ENCODE measurements at regions not wholly inside any gene's neighbourhood (a gene's known extent, or its start where the extent isn't known, plus 50 kb on each side); places are given as distances from the start of the nearest gene placed in this dataset.

- H3K4me3 Mint-ChIP-seq = no peak overlapping the region
- Histone ChIP-seq H3K79me1 (ENCODE audit: insufficient read depth, low read depth, low read length, poor library complexity, severe bottlenecking) (no peaks in the 10 kb centered on the region), H4K20me1 (ENCODE audit: control insufficient read depth, insufficient read depth, insufficient read length) (no peaks in the 10 kb centered on the region), H3K14ac (ENCODE audit: insufficient read depth, low read length) (no peak overlapping the region), H3K27ac (ENCODE audit: insufficient read length, low read depth, low read length) (no peak overlapping the region), H3K9me3 (ENCODE audit: control insufficient read depth, low read depth, low read length) (no peaks in the 10 kb centered on the region), H3K4me2 (ENCODE audit: insufficient read depth, insufficient read length, low read length) (no peak overlapping the region), H4K91ac (ENCODE audit: insufficient read length, low read depth, low read length) (no peak overlapping the region), H3K9ac (ENCODE audit: extremely low read depth, insufficient read length, low read length) (no peak overlapping the region), H3K23me2 (ENCODE audit: insufficient read length, low read depth, low read length, poor library complexity, severe bottlenecking) (no peaks in the 10 kb centered on the region), H3K56ac (ENCODE audit: insufficient read length, low read depth, low read length) (no peak overlapping the region), H2AFZ (ENCODE audit: low read length) (no peak overlapping the region), H3K79me2 (ENCODE audit: insufficient read depth, low read length) (no peaks in the 10 kb centered on the region), H2AK5ac (ENCODE audit: insufficient read length, low read length) (no peak overlapping the region), H3K4me1 (ENCODE audit: insufficient read depth, low read length) (no peaks in the 10 kb centered on the region), H2BK120ac (ENCODE audit: low read depth, low read length, poor library complexity, severe bottlenecking) (no peak overlapping the region), H3K27me3 (ENCODE audit: insufficient read depth, low read length) (no peaks in the 10 kb centered on the region), H3K4ac (ENCODE audit: low read depth, low read length) (no peak overlapping the region), H2BK12ac (ENCODE audit: insufficient read length, low read depth, low read length) (no peak overlapping the region), H4K5ac (ENCODE audit: insufficient read length, low read depth, low read length) (no peak overlapping the region), H3T11ph (ENCODE audit: low read length) (no peak overlapping the region), H2BK20ac (ENCODE audit: low read depth, low read length, poor library complexity, severe bottlenecking) (no peak overlapping the region), H2BK5ac (ENCODE audit: insufficient read length, low read length) (no peak overlapping the region), H4K8ac (replicated peaks; ENCODE audit: insufficient read length, low read depth, low read length) (no peak overlapping the region), H2BK15ac (ENCODE audit: low read depth, low read length) (no peak overlapping the region), H3K18ac (ENCODE audit: insufficient read length, low read depth, low read length) (no peak overlapping the region), H3K23ac (ENCODE audit: insufficient read length, low read depth, low read length) (no peak overlapping the region)
- no peak overlapping the region for H3K27ac Mint-ChIP-seq
- WGBS (ENCODE audit: extremely low coverage, insufficient read length, low lambda C conversion rate) = no CpG with 5 or more reads among the region's 6 CpGs
- no peaks in the 10 kb centered on the region for H3K4me1 Mint-ChIP-seq
- no peaks in the 10 kb centered on the region for H3K9me3 Mint-ChIP-seq
- DNase-seq = no peak
- no peaks in the 10 kb centered on the region; a peak in 1 of 7 replicates for H3K36me3 Mint-ChIP-seq (ENCODE audit: insufficient read depth in 1 of 3, low read depth in 3 of 3)
- TF ChIP-seq CTCF (conservative IDR thresholded peaks at IDR 0.05) = no peak
- H3K27me3 Mint-ChIP-seq (ENCODE audit: low read depth) = no peaks in the 10 kb centered on the region
Measured at GRCh38 chr6:25175196-25175595, 104.0 kb upstream of the CARMIL1 start.

All from H9 (cell line).